Neural cell (in vitro differentiated cells): ENCODE measurements at regions not wholly inside any gene's neighbourhood (a gene's known extent, or its start where the extent isn't known, plus 50 kb on each side); places are given as distances from the start of the nearest gene placed in this dataset.

Experiments
- EZH2 ChIP-seq: fragments of 200-600, 300-800 bp; shearing (Covaris generic), sonication (generic); IDR thresholded peaks from 2 replicates; pipeline ENCODE4 v1.6.1; 2014; ENCODE audit warnings: antibody characterized with exemption, low read length, borderline replicate concordance, mild to moderate bottlenecking; ENCODE audit not compliant: insufficient read depth, poor library complexity, severe bottlenecking
- POLR2AphosphoS5 ChIP-seq: IDR thresholded peaks from 2 replicates; pipeline ENCODE4 v1.6.1; 2012
- RAD21 ChIP-seq: fragments of 450-650 bp; conservative IDR thresholded peaks from 2 replicates; pipeline ENCODE4 v1.6.1; 2014; ENCODE audit warnings: antibody characterized with exemption, mild to moderate bottlenecking, moderate library complexity
- REST ChIP-seq: IDR thresholded peaks from 2 replicates; pipeline ENCODE4 v1.6.1; 2012; ENCODE audit warnings: borderline replicate concordance
- SMC3 ChIP-seq: fragments of 450-650 bp; conservative IDR thresholded peaks from 2 replicates; pipeline ENCODE4 v1.6.1; 2014; ENCODE audit warnings: antibody characterized with exemption, mild to moderate bottlenecking, moderate library complexity; ENCODE audit not compliant: poor library complexity
- TAF1 ChIP-seq: IDR thresholded peaks from 2 replicates; pipeline ENCODE4 v1.6.1; 2012; ENCODE audit warnings: low read depth
- TF ChIP-seq, protein P1 (sequence below): fragments of 450-650 bp; IDR thresholded peaks from 2 replicates; pipeline ENCODE4 v1.5.1; 2014; ENCODE audit warnings: antibody characterized with exemption, mild to moderate bottlenecking, moderate library complexity; ENCODE audit not compliant: poor library complexity, severe bottlenecking

DNA sequence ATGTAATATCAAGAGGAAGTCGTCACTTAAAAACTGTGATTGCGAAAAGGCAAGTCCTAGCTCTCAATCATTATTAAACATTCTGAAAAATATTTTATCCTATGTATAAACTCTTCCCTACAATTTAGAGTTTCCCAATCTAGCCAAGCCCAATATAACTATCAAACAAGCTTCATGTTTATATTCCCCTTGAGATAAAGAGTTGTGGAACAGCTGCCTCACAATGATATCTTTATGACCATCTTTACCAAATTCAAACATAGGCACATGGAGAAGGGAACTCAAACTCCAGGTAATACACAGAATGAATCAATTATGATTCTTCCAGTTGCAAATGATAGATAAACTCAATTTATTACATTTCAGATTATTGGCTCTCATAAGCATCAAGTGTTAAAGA, 1468.7 kb downstream of the EFNA5 start:
- TF ChIP-seq, protein P1, sequence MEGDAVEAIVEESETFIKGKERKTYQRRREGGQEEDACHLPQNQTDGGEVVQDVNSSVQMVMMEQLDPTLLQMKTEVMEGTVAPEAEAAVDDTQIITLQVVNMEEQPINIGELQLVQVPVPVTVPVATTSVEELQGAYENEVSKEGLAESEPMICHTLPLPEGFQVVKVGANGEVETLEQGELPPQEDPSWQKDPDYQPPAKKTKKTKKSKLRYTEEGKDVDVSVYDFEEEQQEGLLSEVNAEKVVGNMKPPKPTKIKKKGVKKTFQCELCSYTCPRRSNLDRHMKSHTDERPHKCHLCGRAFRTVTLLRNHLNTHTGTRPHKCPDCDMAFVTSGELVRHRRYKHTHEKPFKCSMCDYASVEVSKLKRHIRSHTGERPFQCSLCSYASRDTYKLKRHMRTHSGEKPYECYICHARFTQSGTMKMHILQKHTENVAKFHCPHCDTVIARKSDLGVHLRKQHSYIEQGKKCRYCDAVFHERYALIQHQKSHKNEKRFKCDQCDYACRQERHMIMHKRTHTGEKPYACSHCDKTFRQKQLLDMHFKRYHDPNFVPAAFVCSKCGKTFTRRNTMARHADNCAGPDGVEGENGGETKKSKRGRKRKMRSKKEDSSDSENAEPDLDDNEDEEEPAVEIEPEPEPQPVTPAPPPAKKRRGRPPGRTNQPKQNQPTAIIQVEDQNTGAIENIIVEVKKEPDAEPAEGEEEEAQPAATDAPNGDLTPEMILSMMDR = no peak
- no peak for TF ChIP-seq EZH2
- no peak for TF ChIP-seq REST
- TF ChIP-seq POLR2AphosphoS5 = no peak
- TF ChIP-seq RAD21 = no peak
- TF ChIP-seq TAF1 = no peak
- TF ChIP-seq SMC3 = no peak
